Endothelial cell of umbilical vein (primary cell): ENCODE measurements at regions not wholly inside any gene's neighbourhood (a gene's known extent, or its start where the extent isn't known, plus 50 kb on each side); places are given as distances from the start of the nearest gene placed in this dataset.

ENCODE experiments used
- BruUV-seq: library from RNA; stranded (reverse); fragments of 400-500 nt; replicated peaks from 2 replicates; lab custom pipeline; 2021; lab: Mats Ljungman, UMichigan
- CTCF ChIA-PET: fragments of 300-600, 350-600 bp; sonication (Branson Sonifier 250); formaldehyde crosslinking; loops from one replicate; lab custom pipeline; 2021; ENCODE audit warnings: antibody characterized with exemption, inconsistent platforms; lab: Charles Lee
- POLR2A ChIA-PET: fragments of 300-600, 350-600 bp; sonication (Branson Sonifier 250); formaldehyde crosslinking; loops from one replicate; lab custom pipeline; 2021; ENCODE audit warnings: antibody characterized with exemption, inconsistent platforms; lab: Charles Lee
- DNase-seq: peaks from one replicate; pipeline ENCODE4 v3.0.0-alpha.2; 2011; ENCODE audit warnings: low read depth, low spot score
- FAIRE-seq: peaks from 2 replicates; lab custom pipeline; 2011; peaks lifted over from hg19 to GRCh38; lab: Jason Lieb, UNC
- H2AFZ ChIP-seq: 2 replicates; pipeline ENCODE4 v1.6.0; 2012; ENCODE audit warnings: low read depth, low read length, control low read depth, inconsistent platforms
- H3K27ac ChIP-seq: 2 replicates; pipeline ENCODE4 v1.5.1; 2011; ENCODE audit warnings: low read depth, mild to moderate bottlenecking, control low read depth, low read length, moderate library complexity; ENCODE audit not compliant: insufficient read depth
- H3K27me3 ChIP-seq, 2 experiments: 2 replicates each; pipeline versions ENCODE4 v1.6.0 to v1.6.1; 2011; ENCODE audit warnings: low read length in 2 of 2, mixed read lengths in 1 of 2; ENCODE audit not compliant: control insufficient read depth in 2 of 2, insufficient read depth in 2 of 2
- H3K36me3 ChIP-seq, 2 experiments: 2 replicates in 1 of 2; 3 replicates in 1 of 2; pipeline ENCODE4 v1.5.1; 2011; ENCODE audit warnings: low read length in 2 of 2, mild to moderate bottlenecking in 1 of 2, moderate library complexity in 1 of 2; ENCODE audit not compliant: control insufficient read depth in 2 of 2, insufficient read depth in 2 of 2; ENCODE audit errors: extremely low read depth in 1 of 2
- H3K4me1 ChIP-seq: 3 replicates; pipeline ENCODE4 v1.5.1; 2011; ENCODE audit warnings: mild to moderate bottlenecking, low read length; ENCODE audit not compliant: control insufficient read depth, insufficient read depth; ENCODE audit errors: extremely low read depth
- H3K4me2 ChIP-seq: 2 replicates; pipeline ENCODE4 v1.6.1; 2011; ENCODE audit warnings: low read length, control low read depth, mixed read lengths; ENCODE audit not compliant: insufficient read depth
- H3K4me3 ChIP-seq, 3 experiments: fragments of 200-600 bp in 1 of 3; sonication (generic), shearing (Covaris generic) in 1 of 3; replicated peaks in 1 of 3; 2 replicates each; pipeline ENCODE4 v1.5.1; 2011 to 2016; ENCODE audit warnings: control low read depth in 3 of 3, low read length in 3 of 3, mild to moderate bottlenecking in 2 of 3, inconsistent platforms in 1 of 3, low read depth in 1 of 3, moderate library complexity in 1 of 3; ENCODE audit not compliant: insufficient read depth in 1 of 3
- H3K79me2 ChIP-seq: 2 replicates; pipeline ENCODE4 v1.6.0; 2012; ENCODE audit warnings: low read length, inconsistent platforms; ENCODE audit not compliant: control insufficient read depth, insufficient read depth
- H3K9ac ChIP-seq: replicated peaks from 2 replicates; pipeline ENCODE3; 2011; ENCODE audit warnings: low read length, control low read depth; ENCODE audit not compliant: insufficient read depth; ENCODE audit errors: extremely low read depth
- H3K9me1 ChIP-seq: replicated peaks from 3 replicates; pipeline ENCODE4 v1.6.0; 2011; ENCODE audit warnings: mild to moderate bottlenecking, low read length; ENCODE audit not compliant: control insufficient read depth, insufficient read depth; ENCODE audit errors: extremely low read depth
- H3K9me3 ChIP-seq: replicated peaks from 2 replicates; pipeline ENCODE4 v1.5.1; 2012; ENCODE audit warnings: low read length, inconsistent platforms; ENCODE audit not compliant: control insufficient read depth, insufficient read depth
- H4K20me1 ChIP-seq: replicated peaks from 2 replicates; pipeline ENCODE3; 2011; ENCODE audit warnings: mild to moderate bottlenecking, low read length; ENCODE audit not compliant: control insufficient read depth, insufficient read depth; ENCODE audit errors: extremely low read depth
- EZH2 ChIP-seq: IDR thresholded peaks from 2 replicates; pipeline ENCODE4 v1.6.1; 2012; ENCODE audit warnings: borderline replicate concordance, low read depth, mild to moderate bottlenecking, moderate library complexity, low read length, inconsistent platforms; ENCODE audit not compliant: severe bottlenecking
- FOS ChIP-seq: IDR thresholded peaks from 2 replicates; pipeline ENCODE4 v1.6.1; 2011; ENCODE audit warnings: mild to moderate bottlenecking, low read length, moderate library complexity, borderline replicate concordance; ENCODE audit not compliant: insufficient read depth
- GATA2 ChIP-seq: IDR thresholded peaks from 2 replicates; pipeline ENCODE4 v1.7.0; 2011; ENCODE audit warnings: low read depth, mild to moderate bottlenecking, moderate library complexity, mixed read lengths, low read length; ENCODE audit not compliant: insufficient read length, insufficient read depth
- JUN ChIP-seq: IDR thresholded peaks from 2 replicates; pipeline ENCODE4 v1.6.1; 2011; ENCODE audit warnings: borderline replicate concordance, low read depth; ENCODE audit not compliant: insufficient read length, insufficient read depth
- MAX ChIP-seq: IDR thresholded peaks from 2 replicates; pipeline ENCODE4 v1.6.1; 2011; ENCODE audit not compliant: insufficient read depth, insufficient read length
- MYC ChIP-seq: IDR thresholded peaks from one replicate; pipeline ENCODE4 v1.6.1; 2011; ENCODE audit warnings: mild to moderate bottlenecking, low read depth, low read length
- POLR2A ChIP-seq: IDR thresholded peaks from 2 replicates; pipeline ENCODE4 v1.6.1; 2012; ENCODE audit warnings: low read depth, mild to moderate bottlenecking, control low read depth, low read length
- POLR2AphosphoS5 ChIP-seq: IDR thresholded peaks from 2 replicates; pipeline ENCODE4 v1.6.1; 2012; ENCODE audit warnings: low read depth, mild to moderate bottlenecking, control low read depth, low read length, moderate library complexity; ENCODE audit not compliant: insufficient read depth
- dilution Hi-C: fragments of 300-500 bp; cut with MboI; formaldehyde crosslinking; loops from one replicate; pipeline ENCODE4 v1.15.0; 2019; ENCODE audit warnings: low sequenced_read_pairs; ENCODE audit not compliant: extremely low pct_ligation_motif_present
- intact Hi-C: fragments of 100-400 bp; cut with micrococcal nuclease; formaldehyde crosslinking; loops from one replicate; pipeline ENCODE4 v1.10.0; 2022
- TF ChIP-seq, protein P1 (sequence below), 2 donors: IDR thresholded peaks; 1 replicate in 1 of 2; 2 replicates in 1 of 2; pipeline ENCODE4 v1.5.1; 2011; ENCODE audit warnings: low read length in 2 of 2, mild to moderate bottlenecking in 2 of 2, moderate library complexity in 2 of 2, control low read depth in 1 of 2, inconsistent platforms in 1 of 2, low read depth in 1 of 2; ENCODE audit not compliant: insufficient read depth in 1 of 2; ENCODE audit errors: extremely low read depth in 1 of 2

DNA sequence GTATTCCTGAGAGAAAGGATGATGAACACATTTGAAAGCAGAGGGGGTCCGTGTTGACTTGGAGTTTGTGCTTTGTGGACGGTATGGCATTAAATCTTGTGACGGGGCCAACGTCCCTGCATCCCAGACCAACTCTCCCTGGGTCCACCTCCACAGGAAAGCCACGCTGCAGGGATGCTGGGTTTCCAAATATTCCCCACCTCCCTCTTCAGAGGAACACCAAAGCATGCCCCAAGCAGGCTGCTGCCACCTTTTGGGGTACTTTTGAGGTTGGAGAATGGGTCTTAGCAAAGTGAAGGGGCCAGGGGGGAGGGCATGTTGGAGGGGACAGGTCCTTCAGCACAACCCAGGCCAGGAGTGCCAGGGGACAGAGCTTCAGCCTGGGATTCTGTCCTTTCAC lies 504.4 kb downstream of the TCERG1L start:
- Histone ChIP-seq H3K27ac (no peak overlapping the region), H3K9me3 (peaks cover 15% of the 10 kb centered on the region), H3K79me2 (no peaks in the 10 kb centered on the region), H3K9ac (no peak overlapping the region), H3K4me3 (no peak overlapping the region), H3K4me1 (no peaks in the 10 kb centered on the region), H3K4me2 (no peak overlapping the region), H3K9me1 (no peaks in the 10 kb centered on the region), H3K36me3 (no peaks in the 10 kb centered on the region), H3K27me3 (no peaks in the 10 kb centered on the region), H4K20me1 (no peaks in the 10 kb centered on the region), H2AFZ (no peak overlapping the region)
- FAIRE-seq (no peak), DNase-seq (no peak)
- intact Hi-C loops (no loop called here), dilution Hi-C loops (no loop called here)
- ChIA-PET CTCF (no interaction called here), POLR2A (no interaction called here)
- TF ChIP-seq POLR2AphosphoS5 (no peak), JUN (no peak), GATA2 (no peak), MAX (no peak)
- TF ChIP-seq, protein P1, sequence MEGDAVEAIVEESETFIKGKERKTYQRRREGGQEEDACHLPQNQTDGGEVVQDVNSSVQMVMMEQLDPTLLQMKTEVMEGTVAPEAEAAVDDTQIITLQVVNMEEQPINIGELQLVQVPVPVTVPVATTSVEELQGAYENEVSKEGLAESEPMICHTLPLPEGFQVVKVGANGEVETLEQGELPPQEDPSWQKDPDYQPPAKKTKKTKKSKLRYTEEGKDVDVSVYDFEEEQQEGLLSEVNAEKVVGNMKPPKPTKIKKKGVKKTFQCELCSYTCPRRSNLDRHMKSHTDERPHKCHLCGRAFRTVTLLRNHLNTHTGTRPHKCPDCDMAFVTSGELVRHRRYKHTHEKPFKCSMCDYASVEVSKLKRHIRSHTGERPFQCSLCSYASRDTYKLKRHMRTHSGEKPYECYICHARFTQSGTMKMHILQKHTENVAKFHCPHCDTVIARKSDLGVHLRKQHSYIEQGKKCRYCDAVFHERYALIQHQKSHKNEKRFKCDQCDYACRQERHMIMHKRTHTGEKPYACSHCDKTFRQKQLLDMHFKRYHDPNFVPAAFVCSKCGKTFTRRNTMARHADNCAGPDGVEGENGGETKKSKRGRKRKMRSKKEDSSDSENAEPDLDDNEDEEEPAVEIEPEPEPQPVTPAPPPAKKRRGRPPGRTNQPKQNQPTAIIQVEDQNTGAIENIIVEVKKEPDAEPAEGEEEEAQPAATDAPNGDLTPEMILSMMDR (IDR thresholded peaks at IDR 0.05; ENCODE audit: extremely low read depth in 1 of 2, insufficient read depth in 1 of 2, low read depth in 1 of 2, low read length in 2 of 2) = no peak
- BruUV-seq = no TSS peak

DNA sequence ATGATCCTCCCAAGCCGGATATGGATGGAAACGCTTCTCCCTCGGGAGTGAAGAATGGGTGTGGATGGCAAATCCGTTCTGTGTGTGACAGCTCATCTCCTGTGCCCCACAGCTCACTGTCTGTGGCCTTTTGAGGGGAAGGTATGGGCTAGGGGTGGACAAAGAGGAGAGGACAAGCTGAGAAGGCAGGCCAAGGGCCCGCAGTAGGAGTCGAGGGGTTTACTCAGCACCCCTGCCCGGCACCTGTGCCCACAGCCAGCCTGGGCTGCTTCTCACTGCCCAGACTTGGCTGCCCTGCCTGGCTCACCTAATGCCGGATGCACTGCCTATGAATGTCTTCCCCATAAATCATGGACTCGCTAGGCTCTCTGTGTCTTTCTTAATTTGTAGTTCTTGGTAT lies 503.8 kb downstream of the TCERG1L start:
- Histone ChIP-seq H3K9ac (no peak overlapping the region), H3K4me2 (no peak overlapping the region), H3K9me3 (peaks cover 15% of the 10 kb centered on the region), H3K79me2 (no peaks in the 10 kb centered on the region), H2AFZ (no peak overlapping the region), H3K4me1 (no peaks in the 10 kb centered on the region), H3K4me3 (no peak overlapping the region), H4K20me1 (no peaks in the 10 kb centered on the region), H3K27ac (no peak overlapping the region), H3K36me3 (no peaks in the 10 kb centered on the region), H3K27me3 (no peaks in the 10 kb centered on the region), H3K9me1 (no peaks in the 10 kb centered on the region)
- FAIRE-seq (no peak), DNase-seq (no peak)
- ChIA-PET CTCF (no interaction called here), POLR2A (no interaction called here)
- TF ChIP-seq GATA2 (no peak), POLR2A (no peak), MAX (no peak), MYC (no peak), FOS (no peak), JUN (no peak), EZH2 (no peak), POLR2AphosphoS5 (no peak)
- TF ChIP-seq, protein P1 (IDR thresholded peaks at IDR 0.05; ENCODE audit: extremely low read depth in 1 of 2, insufficient read depth in 1 of 2, low read depth in 1 of 2, low read length in 2 of 2) = no peak
- no TSS peak for BruUV-seq
- dilution Hi-C loops (no loop called here), intact Hi-C loops (no loop called here)
